Activated CD8-positive, alpha-beta memory T cell treated with anti-CD3 and anti-CD28 coated beads, Interleukin-2, amount 50 U/mL, for 48 hours (primary cell): ENCODE measurements at regions not wholly inside any gene's neighbourhood (a gene's known extent, or its start where the extent isn't known, plus 50 kb on each side); places are given as distances from the start of the nearest gene placed in this dataset.
"Not testable (repeated sequence)": the region's sequence is repeated elsewhere in the genome, so short reads cannot be mapped to it uniquely, and the experiment has no call there.

Experiments used
- DNase-seq: peaks from one replicate; pipeline ENCODE4 v3.0.0-alpha.2; 2020

DNA sequence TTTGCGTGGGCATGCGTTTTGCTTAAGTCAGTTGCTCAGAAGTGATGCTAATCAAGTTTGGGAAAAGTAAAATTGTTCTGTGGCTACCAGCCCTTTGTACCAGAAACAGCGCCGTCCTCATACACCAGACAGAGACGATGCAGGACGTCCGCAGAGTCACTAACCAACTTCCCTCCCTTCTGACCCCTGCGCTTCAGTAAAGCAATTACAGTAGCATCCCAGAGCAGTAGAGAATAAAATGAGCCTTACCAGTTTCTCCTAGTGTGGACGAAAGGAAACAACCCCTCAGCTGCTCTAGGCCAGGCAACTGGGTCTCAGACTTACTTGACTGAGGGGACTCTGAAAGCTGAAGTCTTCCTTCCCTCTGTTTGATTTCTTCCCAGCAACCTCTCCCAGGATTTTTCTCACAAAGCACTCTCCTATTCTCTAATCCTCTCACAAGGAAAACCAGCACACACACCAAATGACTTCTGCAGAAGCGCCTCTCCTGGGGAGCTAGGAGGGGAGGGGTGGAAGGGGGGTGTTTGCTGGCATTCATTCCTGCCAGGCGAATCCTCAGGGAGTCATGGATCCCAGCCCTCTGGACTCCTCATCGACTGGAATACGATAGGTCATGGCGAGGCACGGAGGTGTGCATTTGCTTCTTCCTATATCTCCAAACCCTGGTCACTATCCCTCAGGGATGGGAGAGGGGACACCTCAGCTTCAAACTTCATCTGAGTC lies 56.0 kb upstream of the MID1 start:
- DNase-seq, result no peak

DNA sequence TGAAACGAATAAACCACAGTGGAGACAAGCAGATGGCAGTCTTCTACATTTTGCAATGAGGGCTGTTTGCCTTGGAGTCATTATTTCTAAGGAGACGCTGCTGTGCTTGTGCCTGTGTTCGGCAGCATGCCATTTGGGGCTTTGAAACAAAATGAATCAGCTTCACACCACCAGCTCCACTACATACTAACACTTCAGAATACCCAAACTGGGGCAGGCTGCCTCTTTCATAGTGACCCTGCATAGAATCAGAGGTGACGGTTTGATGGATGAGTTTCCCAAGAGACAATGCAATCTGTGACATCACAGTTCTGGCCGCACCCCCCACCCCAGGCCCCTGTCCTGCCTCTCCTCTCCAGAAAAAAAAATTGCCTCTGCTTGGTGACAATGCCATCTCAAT lies 57.1 kb upstream of the MID1 start:
- DNase-seq, result no peak

DNA sequence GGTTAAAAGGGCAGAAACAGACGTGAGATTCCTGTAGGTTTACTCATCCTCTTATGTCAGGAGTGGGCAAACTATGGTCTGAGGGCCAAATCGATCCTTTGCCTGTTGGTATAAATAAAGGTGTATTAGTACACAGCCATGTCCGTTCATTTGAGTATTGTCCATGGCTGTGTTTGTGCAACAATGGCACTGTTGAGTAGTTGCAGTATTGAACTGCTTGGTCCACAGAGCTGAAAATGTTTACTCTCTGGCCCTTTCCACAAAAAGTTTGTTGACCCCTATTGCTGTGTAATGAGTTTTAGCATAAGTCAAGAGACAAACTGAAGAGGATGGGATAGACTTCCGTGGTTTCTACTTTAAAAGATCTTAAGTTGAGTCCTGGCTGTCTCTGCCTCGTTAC lies 59.0 kb upstream of the MID1 start:
- DNase-seq, result no peak

DNA sequence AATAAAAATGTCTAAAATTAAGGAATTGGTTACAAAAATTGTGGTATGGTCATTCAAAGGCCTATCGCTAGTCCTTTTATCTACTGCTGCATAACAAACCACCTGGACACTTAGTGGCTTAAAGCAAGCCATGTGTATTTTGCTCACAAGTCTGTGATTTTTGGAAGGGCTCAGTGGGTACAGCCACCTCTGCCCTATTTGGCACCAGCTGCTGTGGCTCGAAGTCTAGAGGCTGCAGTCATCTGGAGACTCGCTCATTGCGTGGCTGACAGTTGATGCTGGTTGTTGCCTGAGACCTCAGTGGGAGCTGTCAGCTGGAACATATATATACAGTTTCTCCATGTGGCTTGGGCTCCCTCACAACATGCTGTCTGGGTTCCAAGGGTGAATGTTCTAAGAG lies 60.8 kb upstream of the MID1 start:
- no peak for DNase-seq

DNA sequence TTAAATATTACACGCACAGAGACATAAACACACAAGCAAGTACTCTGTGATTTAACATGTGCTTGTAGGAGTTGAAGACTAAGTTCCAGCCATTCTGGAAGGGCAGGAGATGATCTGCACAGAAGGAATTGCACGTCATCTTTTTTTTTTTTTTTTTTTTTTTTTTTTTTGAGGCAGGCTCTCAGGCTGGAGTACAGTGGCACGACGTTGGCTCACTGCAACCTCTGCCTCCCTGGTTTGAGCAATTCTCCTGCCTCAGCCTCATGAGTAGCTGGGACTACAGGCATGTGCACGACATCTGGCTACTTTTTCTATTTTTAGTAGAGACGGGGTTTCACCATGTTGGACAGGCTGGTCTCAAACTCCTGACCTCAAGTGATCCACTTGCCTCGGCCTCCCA lies 63.2 kb upstream of the MID1 start:
- DNase-seq, result not testable (repeated sequence)

DNA sequence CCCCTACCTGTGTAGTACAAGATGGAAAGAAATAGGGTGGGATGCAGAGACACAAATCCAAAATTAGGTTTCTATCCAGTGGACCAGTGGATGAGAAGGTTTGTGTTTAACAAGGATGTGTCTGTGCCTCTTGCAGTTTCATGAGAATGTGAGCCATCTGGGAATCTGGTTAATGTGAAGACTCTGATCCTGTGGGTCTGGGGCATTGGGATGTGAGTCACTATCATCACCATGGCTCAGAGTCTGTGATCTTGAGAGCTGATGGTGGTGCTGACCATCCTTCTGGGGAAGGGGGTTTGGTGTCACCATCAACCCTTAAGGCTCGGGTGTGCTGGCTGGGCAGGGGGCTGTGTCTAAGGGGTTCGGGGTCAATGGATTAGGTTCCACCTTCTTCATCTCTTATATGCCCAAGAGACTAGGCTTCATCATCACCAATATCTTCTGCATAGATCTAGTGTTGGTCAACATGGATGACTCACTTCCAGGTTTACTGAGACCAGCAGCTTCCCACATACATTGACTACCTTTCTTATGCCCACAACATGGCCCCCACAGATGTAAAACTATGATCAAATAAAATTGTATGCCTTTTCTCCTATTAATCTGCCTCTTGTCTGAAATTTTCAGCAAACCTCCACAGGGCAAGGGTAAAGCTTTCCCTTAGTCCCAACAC lies 65.7 kb upstream of the MID1 start:
- no peak for DNase-seq

DNA sequence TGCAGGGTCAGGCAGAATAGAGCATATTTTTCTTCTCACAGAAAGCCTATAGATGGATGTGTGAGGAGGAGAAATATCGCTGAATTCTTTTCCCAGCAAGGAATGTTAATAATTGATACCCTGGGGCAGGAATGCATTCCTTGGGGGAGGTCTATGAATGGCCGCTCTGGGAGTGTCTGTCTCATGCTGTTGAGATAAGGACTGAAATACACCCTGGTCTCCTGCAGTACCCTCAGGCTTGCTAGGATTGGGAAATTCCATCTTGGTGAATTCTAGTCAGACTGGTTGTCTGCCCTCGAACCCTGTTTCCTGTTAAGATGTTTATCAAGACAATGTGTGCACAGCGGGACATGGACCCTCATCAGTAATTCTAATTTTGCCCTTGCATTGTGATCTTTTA lies 71.4 kb upstream of the MID1 start:
- DNase-seq, result not testable (repeated sequence)

DNA sequence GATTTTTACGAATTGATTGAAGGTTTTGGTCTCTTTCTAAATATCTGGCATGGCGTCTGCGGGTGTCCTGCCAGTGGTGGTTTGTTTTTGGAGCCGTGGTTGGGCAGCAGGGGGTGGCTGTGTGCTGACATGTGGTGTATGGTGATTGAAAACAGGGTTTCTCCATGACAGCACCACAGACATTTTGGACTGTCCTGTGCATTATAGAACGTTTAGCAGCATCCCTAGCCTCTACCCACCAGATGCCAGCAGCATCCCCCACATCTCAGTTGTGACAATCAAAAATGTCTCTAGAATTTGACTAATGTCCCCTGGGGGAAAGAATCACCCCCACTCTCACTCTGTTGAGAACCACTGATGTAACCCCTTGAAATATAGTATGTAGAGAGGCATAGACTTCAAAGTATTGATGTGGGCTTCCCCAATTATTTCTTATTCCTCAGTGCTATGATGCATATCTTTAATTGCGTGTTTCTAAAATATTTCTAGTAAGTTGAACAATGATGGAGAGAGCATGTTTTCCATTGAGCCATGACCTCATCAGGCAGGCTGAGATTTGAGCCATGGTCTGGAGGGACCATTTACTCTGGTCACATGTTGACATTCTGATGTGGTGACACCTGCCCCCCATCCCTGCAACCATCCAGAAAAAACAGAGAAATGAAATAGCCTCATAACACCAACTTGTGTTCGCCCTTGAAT lies 77.4 kb upstream of the MID1 start:
- DNase-seq, result no peak

DNA sequence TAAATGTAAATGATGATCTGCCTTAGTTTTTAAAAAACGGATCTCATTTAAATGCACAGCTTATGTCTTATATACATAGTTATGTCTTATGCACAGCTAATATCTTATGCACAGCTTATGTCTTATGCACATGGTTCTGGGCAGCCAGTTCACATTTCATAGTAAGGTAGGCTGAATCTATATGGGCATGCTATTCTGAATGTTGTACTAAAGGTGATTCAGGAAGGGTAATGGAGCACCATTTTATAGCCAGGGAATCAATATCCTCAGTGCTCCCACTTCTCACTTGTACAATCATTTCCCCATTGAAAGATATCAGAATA lies 77.9 kb upstream of the MID1 start:
- DNase-seq, result no peak

DNA sequence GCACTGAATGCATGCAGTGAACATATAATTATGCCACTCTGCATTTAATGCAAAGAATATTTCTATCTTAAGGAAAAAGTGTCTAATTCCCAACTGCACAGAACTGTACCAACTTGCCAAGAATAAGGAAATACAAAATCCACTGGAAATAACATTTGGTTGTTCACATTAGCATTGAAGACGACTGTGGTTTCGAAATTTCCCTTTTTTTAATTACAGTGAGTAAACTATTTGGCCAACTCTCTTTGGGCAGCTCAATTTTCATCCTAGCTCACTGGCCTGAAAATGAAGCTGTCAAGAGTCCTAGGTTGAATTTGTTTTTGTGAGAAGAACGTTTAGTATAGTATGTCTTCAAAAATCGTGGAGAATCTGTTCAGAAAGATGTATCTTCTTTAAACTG lies 81.6 kb upstream of the MID1 start:
- no peak for DNase-seq

DNA sequence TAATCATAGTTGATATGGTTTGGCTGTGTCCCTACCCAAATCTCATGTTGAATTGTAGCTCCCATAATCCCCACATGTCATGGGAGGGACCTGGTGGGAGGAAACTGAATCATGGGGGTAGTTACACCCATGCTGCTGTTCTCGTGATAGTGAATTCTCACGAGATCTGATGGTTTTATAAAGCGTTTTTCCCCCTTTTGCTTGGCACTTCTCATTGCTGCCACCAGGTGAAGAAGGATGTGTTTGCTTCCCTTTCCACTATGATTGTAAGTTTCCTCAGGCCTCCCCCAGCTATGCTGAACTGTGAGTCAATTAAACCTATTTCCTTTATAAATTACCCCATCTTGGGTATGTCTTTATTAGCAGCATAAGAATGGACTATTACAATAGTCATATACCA lies 86.0 kb upstream of the MID1 start:
- DNase-seq, result not testable (repeated sequence)

DNA sequence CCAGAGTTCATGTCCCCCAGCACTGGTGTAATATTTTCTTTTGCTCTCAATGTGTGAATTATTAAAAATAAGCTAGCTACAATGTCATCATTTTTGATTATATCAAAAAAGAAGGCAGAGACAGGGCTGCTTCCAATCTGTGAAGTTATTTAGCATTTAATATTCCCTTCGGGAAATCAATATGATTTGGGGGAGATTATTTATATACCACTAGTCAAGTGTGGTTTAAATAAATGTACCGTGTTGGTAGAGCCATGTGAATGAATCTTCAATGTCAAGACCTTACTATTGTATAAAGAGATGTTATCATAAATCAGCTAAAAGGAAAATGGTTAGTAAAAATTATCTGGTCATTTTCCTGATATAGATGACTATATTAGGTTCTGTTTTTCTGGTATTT lies 87.4 kb upstream of the MID1 start:
- no peak for DNase-seq

DNA sequence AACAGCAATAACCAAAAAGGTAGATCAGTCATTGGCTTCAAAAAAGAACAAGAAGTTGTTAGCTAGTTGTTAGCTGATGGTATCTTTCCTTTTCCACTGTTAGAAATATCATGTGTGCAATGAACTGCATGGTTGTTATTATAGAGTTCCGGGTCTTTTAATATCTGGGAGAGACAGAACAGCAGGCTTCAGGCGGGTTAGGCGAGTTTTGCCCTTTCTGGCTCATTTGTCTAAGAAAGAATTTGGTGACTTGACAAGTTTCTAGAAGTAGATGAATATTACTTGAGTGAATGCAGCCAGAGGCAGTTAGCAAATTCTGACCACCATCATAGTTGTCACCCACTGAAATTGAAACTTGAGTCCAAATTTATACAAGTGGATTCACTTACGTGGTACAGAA lies 88.9 kb upstream of the MID1 start:
- DNase-seq, result no peak

DNA sequence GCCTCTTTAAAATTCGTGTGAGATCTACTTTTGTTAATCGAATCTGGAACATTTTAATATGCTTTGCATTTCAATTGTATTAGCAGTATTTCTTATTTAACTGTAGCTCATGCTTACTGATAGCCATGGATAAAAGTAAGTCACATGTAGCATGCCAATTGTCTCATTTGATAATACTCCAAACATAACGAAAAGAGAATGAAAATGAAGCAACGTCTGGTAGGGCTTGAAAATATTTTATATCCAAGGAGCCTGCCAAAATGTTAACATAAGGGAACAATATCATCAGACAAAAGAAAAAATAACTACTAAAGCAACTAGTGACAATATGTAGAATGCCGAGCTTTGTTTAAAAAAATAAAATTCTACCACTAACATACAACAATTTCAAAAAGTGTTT lies 94.1 kb upstream of the MID1 start:
- no peak for DNase-seq

DNA sequence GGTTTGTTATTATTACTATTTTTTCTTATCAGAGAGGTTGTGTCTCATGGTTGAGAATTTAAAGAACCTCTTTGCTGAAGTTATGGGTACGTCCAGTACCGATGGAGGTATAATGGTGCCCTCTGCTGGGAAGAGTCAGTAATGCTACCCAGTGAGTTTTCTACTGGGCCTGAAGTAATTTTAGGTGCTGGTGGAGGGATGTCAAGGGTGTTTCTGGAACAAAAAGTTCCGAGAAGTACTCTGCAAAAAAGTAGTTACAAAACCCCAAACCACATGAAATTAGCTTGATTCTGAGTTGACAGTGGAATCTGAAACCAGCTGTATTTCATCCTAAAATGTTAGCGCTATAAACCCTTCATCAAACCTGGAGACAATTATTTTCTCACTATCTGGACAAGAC lies 102.5 kb upstream of the MID1 start:
- DNase-seq, result peak; percentile 49

DNA sequence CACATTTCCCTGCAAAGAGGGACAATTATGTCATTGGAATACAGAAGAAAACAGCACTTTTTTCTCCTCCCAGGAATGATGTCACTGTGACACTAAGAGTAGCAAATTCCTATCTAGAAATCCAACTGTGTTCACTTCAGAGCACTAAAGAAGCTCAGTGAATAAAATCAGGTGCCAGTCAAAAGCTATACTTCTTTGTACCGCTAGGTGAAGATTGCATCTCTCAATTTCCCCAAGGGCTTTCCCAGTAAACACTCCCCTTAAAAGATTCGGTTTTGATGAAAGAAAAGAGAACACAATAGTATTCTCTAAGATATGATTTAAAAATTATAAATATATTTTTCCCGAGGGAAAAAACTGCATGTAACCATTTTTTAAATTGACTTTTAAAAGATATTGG lies 104.7 kb upstream of the MID1 start:
- DNase-seq, result no peak

DNA sequence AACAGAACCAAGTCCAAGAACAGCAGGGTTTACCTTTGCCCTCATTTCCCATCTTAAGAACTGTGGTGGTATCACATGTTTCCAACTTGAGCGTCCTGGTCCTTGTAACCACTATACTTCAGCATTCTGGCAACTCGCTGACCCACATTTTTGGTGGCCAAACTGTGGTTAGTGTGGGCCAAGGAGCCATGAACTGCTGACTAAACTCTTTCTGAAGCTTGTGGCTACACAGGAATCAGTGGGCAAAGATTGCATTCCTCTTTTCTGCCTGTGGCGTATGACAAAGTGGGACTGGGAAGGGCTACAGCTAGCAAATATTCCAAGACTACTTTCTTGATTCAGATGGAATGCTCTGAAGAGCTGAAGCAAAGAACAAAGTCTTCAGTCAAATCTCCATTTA lies 106.3 kb upstream of the MID1 start:
- no peak for DNase-seq

DNA sequence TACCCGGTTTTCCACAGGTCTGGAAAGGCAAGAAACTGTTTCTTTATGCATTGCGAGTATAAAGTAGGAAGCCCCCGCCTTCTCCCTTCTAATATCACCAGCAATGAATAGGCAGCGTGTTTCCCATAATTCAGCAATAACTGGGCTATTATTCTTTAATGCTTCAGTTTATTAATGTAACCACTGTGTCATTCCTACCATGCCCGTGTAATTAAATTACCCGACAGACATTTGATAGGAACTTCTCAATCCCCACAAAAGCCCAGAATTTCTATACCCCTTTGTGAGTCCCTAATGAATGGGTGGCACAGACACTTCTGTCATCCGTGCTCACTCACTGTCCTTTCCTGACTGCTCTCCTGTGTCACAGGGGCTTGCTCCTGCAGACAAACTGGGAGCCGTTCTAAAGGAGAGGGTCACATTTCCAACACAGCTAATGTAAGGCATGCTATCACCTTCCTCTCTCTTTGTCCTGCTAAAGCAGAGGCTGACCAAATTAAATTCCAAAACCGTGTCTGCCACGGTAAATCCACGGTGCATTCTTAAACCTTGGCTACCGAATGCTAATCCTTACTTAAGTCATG lies 108.5 kb upstream of the MID1 start:
- no peak for DNase-seq

DNA sequence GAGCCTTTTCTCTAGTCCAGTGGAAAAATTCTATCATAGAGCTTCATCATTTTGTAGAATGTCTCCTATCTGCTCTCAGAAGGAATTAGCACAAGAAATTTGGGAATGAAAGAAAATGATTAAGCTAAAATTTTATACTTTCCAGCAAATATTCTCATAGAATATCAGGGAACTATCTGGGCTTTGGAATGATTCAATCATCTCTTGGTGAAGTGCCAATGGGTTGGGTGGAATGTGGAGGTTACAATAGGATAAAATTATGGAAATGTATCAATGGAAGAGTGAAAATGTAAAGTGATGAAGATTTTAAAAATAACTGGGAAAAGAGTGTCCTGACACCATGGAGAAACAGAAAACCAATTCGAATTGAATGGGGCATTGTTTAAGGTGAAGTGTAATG lies 119.0 kb upstream of the MID1 start:
- DNase-seq, result no peak

DNA sequence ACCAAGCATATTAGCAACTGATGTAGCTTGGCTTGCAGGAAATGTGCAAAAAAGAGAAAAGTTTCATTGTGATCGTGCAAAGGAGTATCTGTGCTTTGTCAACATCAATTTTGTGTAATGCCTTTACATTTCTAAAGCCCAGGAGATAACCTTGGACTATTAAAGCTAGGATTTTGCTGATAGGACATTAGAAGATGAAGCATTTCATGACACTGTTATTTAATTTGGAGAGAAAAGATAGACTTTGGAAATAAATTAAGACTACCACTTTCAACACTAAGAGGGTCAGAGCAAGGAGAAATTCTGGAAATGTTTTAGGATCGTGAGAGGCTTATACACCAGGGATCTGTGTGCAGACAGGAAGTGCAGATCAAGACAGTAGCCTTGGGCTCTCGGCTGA lies 120.6 kb upstream of the MID1 start:
- no peak for DNase-seq

DNA sequence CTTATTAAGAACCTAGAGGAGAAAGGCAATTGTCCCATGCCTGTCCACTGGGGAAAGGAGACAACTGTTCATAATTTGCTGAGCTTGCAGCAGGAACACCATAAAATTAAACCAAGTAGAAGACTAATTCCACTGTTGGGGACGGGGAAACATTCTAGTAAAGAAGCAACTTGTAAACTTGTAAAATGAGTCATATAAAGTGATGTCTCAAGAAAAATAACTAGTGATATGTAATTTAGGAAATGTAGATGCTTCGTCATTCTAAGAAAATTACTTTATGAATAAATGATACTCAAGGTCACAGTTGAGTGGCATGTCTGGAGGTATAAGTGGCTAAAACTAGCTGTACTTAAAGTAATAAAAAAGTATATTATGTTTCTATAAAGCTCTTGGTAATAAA lies 121.2 kb upstream of the MID1 start:
- DNase-seq, result no peak

DNA sequence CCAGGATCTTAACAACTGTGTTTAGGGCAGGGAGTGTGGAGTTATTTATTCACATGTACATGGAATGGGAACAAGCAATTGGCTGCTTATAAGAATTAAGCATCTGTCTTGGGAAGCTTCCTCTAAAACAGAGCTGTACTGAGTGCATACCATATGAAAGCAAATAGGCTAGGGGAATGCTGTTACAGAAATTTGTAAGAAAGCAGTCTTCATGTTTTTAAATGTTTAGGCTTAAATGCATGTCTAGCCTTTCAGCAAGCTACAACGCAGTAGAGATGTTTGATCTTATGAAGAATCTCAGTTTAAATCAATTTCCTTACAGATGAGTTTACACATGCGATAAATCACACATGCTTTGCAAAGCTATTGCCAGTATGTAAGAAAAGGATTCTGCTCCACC lies 123.1 kb upstream of the MID1 start:
- DNase-seq, result no peak

DNA sequence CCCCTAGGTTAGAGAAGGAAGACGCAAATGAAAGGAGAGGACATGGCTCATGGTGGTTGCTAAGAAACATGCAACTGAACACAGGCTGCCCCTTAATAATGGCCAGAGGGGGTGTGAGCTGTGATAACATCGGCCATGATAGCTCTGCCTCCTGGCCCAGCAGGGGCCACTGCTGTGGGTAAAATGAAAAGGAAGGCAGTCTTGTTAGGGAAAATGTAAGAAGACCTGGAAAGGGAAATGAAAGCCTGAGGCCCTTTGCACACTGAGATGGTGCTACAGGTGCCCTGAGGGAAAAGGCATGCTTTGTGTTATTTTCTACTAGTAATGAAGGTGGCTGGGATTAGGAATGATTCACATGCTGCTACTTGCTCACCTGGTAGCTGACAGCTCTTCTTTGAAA lies 123.6 kb upstream of the MID1 start:
- DNase-seq, result no peak

DNA sequence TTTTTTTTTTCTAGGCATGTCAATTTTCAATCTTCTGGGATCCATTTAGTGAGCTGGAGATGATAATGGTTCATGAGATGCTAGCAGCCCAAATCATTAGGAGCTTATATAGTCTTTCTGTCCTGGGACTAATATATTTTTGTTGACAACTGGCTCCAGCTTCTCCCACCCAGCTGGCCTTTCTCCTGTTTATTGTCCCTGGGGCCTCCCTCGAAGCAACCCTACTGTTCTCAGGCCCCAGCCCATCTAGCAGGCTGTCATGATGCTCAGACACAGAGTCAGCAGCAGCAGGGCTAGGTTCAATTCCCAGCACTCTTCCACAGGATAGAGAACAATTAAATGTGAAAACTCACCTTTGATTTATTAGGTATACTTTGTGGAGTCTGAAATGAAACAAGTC lies 127.6 kb upstream of the MID1 start:
- DNase-seq, result no peak
